HS-5 (cell line): ENCODE measurements at regions not wholly inside any gene's neighbourhood (a gene's known extent, or its start where the extent isn't known, plus 50 kb on each side); places are given as distances from the start of the nearest gene placed in this dataset.

Experiments
- DNase-seq: peaks from one replicate; pipeline ENCODE4 v3.0.0-alpha.2; 2012; ENCODE audit warnings: low read depth

DNA sequence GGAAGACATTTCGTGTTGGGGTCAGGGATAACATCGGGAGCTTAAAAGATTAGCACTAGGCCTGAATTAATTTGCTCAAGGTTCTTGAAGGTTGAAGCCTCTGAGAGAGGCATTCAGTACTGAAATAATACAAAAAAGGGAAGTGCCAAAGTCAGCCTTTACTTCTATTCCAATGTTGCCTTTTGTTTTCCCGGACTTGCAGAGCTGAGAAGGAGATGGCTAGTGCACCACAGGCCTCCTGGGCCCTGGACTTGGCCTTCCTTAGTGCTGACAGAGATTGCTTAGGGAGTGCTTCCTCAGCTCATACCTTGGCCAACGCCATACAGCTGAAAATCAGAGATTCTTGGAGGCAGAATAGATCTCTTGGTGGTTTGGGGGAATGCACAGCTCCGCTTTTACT, 333.6 kb upstream of the TBL1XR1 start:
- DNase-seq: no peak

DNA sequence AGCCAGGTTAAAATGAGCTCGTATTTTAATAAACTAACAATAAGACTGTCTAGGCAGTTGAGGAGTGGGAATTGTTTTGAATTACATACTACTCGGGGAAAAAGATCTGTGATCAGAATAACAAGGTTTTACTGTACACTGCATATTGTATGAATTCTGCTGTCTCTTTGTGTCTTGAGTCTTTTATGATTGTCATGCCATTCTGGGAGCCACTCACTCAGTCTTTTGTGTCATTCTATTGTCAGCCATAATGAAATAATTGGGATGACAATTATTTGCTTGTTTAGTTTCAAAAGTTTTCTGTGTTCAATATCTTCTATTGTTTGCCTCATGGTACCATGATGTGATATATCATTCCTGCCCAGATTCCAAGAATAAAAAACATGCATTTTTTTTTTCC, 339.6 kb upstream of the TBL1XR1 start:
- DNase-seq: no peak

DNA sequence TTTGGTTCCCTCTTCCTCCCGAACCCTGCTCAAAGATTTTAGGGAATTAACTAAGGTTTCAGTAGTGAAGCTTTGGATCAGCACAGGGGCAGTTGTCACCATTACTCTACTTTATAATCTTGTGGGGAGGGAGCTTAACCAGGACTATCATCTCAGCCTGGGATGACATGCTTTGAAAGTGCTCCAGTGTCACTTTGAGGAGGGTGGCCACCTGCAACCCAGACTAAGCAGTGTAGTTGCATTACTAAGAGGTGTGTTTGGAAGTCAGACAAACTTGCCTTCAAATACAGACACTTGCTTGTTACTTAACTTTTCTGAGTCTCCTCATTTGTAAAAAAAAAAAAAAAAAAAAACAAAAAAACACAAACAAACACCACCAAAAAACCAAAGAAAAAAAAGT, 340.3 kb upstream of the TBL1XR1 start:
- no peak for DNase-seq

DNA sequence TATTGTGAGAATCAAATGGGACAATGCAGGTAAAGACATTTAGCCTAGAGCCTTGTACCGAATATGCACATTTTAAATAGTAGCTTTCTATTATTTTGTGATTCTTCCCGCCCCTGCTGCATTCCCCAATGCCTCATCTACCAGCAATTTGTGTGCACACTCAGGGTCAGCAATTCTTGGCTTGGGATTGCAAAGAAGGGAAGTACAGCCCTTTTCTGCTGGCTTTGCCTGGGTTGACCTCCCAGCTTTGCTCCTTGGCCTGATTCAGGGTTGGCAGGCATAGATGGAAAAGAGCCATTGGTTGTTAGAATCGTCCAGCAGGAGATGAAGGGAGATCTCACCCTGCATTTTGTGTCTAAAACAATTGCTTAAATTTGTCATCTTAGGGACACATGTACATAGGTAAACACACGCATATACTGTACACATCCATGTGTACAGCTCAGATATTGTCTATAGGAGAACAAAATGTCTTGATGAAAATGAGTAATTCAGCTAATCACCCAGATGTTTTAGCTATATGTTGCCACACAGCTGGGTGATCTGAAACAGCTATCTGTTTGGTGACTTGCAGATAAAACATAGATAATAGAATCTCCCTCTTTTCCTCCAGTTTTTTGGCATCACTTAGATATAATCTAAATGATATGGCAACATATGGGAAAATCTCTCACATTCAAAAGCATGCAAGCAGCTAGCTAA, 340.9 kb upstream of the TBL1XR1 start:
- DNase-seq: no peak

DNA sequence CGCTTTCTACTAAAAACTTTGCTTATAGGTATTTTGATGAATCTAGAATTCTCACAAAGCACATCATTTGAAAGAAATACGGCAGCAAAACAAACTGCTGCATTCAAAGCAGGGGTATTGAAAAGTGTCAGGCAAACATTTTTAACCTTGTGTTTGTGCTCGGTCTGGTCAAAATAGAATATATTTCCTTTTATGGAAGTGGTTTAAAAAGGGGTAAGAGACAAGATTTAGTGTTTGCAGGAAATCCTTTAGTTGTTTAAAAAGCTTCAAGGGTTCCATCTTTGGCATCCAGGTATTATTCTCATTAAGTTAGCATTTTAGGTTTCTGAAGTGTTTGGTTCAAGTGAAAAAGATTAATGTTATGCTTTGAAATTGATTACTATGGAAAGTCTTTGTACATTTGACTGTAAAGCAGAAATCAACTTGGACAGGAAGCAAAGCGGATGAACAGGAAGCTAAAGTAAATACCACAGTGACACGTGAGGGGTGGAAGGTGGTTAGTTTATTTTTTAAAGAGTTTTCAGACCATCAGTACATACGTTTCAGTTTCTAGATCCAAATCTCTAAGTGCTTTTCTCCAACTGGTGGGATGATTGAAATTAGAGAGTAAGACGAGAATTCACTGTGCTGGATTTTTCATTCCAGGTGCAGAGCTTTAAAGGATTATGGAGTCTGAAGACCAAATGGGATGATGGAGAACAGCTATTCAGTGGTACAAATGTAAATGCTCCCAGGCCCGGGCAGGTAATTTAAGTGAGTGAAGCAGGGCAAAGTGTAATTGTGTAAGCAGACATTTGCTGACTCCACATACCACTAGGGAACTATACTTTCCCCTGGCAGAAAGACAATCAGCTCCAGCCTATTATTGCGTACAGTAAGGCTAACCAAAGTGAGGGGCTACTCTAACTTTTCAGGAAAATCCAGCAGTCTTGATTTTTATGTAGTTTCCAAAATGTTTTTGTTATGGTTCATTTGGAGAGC, 341.8 kb upstream of the TBL1XR1 start:
- no peak for DNase-seq

DNA sequence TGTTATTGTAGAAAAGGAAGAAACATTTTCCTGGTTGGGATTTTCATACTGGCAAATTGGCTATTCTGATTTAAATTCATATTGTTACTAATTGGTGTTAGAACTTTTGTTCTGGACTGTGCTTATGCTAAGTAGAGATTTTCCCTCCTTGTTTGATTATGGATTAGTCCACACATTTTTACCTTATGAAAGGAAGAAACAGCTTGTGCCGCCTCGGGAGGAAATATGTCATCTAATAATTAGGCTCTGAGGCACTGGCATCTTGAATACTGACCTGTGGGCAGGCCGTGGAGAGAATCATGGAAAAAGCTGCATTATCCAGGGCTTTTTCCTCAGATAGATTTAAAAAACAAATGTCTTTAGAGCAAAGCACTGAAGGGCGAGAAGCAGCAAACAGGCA, 344.3 kb upstream of the TBL1XR1 start:
- DNase-seq: no peak

DNA sequence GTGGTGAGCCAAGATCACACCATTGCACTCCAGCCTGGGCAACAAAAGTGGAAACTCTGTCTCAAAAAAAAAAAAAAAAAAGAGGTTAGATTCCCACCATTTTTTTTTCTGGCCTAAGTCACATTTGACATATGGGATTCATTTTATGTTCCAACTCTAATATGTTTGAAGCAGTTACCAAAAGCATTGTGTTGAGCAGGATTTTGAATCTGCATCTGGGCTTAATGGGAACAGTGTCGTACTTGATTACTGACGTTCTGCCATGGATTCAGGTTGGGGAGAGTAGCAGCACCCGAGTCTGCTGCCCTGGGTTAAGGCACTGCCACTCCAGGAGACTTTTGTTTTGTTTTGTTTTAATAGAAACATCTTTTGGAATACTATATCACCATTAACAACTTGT, 348.7 kb upstream of the TBL1XR1 start:
- DNase-seq: no peak

DNA sequence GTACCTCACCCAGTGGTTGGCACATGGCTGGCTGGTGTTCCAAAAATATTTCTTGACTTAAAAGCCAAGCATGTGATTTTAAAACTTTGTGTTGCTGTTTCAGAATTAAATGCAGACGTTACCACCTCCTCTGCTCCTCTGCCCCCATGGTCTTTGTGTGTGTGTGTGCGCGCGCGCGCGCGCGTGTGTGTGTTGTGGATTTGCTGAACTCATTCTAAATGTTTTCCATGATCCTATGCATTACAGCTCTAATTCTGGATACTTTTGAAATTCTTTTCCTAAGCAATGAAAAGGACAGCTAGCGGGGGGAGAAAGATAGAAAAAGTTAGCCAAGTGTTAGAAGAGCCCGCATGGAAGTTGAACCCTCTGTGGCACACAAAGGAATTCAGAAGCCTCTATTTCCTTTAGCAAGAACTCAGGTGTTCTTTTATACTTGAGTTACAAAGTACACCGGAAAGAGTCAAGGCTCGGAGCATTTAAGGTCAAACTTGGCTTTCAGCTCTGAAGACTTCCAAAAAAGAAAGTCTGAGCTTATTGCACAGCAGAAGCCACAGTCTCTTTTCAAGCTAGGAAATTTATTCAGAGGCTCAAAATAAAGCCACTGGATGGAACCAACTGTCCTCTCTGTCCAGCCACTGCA, 350.5 kb upstream of the TBL1XR1 start:
- DNase-seq: no peak

DNA sequence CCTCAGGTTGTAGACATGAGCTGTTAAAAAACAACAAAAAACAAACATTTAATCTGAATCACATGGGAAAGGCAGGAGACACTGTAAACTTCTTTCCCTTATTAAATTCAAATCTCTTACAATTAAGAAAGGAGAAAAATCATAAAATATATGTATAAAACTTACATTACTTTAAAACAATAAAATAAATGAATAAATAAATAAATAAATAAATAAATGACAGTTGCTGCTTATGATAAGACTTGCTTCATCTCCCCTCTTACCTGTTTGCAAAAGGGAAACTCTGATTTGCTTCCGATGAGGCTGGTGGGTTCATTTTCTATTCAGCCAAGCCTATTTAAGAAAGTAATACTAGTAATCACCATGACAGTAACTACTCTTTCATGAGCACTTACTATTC, 353.4 kb upstream of the TBL1XR1 start:
- DNase-seq: no peak

DNA sequence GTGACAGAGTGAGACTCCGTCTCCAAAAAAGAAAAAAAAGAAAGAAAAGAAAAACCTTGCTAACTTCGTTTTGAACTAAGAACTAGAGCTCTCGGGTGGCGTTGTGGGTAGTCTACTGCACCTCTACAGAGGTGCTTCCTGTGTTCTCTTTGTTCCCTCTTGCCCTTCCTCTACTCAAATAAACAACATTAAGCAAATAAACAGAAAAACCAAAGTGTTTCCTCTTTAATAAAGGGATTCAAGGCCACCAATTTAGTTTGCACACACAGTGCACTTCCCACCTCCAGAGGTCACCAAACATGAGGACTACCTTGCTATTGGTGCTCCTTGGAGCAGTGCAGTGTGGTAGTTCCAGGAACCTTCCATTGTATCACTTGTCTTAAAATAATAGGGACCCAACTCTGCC, 354.2 kb upstream of the TBL1XR1 start:
- DNase-seq: no peak

DNA sequence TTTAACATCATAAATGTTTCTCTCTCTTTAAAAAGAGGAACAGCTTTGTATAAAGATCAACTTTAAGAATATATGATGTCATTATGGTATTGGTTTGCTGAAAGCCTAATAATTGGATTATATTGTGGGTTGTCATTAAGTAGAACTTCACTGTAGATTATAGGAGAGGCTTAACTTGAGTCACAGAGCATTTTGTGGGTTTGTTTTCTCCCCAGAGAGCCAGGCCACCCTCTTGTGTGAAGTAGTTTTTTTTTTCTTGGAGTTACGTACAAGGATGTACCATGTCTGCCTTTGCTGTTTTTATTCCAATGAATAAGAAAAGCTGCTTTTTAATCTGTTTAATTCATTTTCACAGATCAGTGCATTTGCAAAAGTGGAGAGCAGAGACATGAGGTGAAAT, 354.8 kb upstream of the TBL1XR1 start:
- no peak for DNase-seq

DNA sequence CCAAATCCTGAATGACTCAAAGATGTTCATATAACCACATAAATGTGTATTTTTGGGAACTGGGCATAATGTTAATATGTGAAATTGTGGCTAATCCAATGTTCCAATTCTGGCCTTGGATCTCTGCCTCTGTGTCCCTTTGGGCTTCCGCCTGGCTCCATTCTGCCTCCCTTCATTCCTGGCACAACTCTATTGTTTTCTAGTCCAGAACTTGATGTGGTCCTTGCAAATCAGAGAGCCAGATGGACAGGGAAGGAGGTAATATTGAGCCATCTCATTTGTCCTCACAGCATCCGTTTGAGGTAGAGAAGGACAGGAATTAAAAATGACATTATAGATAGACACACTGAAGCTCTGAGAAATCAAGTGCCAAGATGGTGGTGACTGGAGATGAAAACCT, 355.7 kb upstream of the TBL1XR1 start:
- no peak for DNase-seq

DNA sequence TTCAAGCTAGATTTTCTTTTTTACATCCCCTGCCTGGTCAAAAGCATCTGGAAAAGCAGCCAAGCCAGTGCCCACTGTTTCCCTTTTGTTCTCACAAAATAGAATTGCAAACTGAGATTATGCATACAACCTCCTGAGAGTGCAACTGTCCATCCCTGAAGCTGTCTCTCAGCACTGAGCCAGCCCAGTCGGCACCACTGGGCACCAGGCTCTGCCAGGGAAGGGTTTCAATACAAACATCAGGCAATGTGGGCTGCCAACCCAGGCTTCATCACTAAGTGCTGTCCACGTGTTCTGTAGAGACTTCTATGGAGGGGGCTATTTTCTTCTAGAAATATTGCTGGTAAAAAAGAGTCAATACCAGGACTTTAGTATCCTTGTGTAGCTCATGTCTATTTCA, 356.3 kb upstream of the TBL1XR1 start:
- no peak for DNase-seq

DNA sequence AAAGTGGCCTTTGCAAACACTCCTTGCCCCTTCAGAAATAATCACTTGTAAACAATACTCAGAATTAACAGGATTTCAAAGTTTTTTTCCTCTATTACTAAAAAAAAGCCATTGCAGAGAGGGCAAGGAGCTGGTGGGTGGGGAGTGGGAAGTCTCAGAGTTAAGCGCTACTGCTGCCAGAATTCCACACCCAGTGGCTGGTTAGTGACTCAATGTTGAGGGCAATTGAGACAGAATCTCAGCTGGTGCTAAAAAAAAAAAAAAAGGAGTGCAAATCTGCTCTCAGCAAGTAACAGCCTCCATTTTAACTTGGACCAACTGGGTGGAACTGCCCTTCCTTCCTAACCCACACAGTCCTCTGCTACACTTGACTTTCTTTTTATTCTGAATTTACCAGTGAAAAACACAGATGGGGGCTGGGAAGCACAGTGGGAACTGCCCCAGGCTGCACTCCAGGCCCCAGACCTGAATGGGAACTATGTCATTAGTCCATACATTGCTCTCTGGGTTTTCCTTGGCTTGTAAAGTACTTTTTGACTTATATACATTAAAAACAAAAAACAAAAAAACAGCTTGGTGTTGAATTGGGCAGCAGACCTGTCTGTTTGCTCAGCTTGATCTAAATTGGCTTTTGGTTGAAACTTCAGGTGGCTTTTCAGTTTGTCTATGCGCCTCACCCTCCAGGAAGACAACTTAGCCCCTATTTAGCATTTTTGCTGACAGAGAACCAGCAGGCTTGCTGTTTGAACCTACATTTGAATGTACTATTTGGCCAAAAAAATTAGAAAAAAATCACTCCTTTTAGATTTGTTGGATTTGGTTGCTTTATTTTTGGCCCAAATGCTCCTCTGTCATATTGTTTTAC, 357.8 kb upstream of the TBL1XR1 start:
- no peak for DNase-seq

DNA sequence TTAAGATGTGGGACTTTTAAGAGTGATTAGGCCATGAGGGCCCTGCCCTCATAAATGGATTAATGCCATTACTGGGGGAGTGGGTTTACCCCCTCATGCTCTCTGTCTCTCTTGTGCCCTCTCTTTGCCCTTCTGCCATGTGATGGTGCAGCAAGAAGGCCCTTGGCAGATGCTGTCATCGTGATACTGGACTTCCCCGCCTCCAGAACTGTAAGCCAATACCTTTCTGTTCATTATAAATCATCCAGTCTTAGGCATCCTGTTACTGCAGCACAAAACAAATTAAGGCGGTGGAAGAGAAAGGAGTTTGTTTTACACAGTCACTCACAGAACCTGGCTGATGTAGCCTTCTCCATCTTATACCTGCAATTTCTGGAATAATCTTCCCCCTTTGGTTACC, 360.3 kb upstream of the TBL1XR1 start:
- DNase-seq: no peak

DNA sequence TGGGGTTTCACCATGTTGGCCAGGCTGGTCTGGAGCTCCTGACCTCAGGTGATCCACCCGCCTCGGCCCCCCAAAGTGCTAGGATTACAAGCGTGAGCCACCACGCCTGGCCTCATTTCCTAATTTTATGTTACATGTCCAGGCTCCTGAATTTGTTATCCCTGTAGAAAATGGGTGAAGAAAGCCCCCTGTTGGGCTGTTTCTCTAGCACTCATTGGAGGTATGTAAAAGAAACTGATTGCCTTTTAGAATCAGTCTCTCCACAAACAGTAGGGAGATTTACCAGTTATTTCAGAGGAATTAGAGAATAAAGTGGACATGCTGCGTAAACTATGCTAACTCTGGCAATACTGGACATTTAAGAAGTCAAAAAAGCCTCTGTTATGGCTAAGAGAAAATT, 364.1 kb upstream of the TBL1XR1 start:
- DNase-seq: no peak

DNA sequence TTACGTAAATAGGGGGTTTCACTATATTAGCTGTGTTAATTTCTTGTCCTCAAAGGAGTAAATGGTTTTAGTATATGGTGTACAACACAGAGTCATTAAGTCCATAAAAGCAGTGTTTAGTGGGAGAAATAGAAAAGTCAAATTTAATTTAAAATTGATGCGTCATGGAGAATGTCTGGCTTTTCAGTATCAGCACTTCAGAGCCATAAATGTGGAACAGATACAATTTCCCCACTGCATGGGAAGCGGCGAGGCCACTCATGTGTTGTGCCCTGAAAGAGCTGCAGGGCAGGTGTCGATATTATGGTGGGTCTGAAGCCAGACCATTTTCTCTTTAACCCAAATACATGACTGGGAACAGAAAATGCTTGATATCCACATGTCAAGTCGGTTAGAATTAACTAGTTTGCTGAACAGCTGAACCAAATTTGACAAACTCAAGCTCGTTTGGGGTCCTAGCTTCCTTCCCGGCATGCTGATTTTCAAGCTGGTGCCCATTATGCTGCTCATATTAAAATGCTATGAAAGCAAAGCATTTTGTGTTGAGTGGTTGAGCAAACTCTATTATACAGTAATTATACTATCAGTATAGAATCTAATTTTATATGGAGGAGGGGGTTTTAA, 364.6 kb upstream of the TBL1XR1 start:
- DNase-seq: no peak

DNA sequence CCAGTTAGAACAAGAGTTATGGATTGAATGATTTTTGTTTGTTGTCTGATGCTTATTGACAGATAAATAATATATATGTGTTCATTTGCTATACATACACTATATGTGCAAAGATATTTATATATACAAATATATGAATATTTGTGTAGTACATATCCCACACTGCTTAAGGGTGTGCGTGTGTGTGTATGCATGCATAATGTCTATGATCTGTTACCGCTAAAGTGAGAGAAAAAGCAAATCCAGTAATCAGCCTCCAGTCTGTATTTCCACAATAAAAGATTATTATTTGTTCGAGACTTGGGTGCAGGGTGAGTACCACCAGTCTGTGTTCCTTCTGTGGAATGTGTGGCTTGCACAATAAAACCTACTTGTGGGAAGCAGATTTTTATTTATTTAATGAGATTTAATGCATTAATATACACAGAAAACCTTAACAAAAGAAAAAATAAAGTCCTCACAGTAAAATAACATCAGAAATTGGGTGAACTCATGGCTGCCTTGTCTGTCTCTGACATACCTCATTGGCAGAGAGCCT, 366.0 kb upstream of the TBL1XR1 start:
- no peak for DNase-seq

DNA sequence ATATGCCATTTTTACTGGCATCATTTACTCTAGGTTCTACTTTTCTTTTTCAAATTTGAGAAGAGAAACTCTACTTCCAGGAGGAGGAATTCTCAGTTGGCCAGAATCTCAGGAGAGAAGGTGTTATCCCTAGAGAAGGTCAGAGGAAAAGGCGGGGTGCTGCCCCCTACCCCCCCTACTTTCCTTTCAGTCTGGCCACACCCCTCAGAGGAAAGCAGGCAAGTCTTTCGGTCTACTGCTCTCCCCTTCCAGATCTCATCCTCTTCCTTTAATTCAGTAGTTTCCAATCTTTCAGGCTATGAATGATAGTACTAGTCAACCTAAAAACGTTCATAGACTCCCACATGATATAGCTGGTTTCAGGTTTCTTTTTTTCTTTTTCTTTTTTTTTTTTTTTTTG, 366.5 kb upstream of the TBL1XR1 start:
- DNase-seq: no peak

DNA sequence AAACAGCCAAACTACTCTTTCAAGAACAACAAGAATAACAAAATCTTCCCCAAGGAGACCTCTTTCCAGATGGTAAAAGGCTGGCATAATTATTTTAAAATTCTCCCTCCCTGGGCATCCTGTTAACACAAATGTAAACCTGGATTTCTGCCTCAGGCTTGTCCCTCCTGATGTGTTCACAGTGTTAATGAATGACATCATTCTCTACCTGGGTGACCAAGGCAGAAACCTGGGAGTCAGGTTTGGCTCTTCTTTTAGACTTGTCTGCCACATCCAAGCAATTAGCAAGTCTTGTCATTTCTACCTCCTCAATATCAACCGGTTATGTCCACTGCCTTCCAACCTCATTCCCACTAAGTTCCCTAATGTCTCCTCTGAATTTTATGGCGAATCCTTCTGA, 368.7 kb upstream of the TBL1XR1 start:
- no peak for DNase-seq

DNA sequence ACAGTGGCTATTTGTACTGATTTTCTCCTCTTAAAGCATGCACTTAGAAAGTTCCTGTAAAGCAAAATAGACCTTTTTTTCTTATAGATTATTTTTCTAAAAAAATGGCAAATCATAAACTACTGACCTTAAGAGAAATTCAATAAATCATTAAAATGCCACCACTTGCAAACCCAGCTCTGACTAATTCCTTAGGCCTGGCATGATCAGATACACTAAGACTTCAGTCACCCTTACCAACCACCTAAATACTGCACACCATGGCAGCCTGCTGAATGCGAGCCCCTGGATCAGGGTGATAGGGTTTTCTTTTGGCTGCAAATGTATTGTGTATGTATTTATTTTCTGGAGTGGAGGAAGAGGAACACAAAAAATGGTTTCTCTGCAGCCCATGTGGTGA, 370.6 kb upstream of the TBL1XR1 start:
- DNase-seq: no peak
